ENCODE measurements at regions not wholly inside any gene's neighbourhood (a gene's known extent, or its start where the extent isn't known, plus 50 kb on each side); places are given as distances from the start of the nearest gene placed in this dataset.

- TF ChIP-seq EZH2 (IDR thresholded peaks at IDR 0.05; ENCODE audit: low read length, missing control alignments), result no peak
- TF ChIP-seq, protein P1, sequence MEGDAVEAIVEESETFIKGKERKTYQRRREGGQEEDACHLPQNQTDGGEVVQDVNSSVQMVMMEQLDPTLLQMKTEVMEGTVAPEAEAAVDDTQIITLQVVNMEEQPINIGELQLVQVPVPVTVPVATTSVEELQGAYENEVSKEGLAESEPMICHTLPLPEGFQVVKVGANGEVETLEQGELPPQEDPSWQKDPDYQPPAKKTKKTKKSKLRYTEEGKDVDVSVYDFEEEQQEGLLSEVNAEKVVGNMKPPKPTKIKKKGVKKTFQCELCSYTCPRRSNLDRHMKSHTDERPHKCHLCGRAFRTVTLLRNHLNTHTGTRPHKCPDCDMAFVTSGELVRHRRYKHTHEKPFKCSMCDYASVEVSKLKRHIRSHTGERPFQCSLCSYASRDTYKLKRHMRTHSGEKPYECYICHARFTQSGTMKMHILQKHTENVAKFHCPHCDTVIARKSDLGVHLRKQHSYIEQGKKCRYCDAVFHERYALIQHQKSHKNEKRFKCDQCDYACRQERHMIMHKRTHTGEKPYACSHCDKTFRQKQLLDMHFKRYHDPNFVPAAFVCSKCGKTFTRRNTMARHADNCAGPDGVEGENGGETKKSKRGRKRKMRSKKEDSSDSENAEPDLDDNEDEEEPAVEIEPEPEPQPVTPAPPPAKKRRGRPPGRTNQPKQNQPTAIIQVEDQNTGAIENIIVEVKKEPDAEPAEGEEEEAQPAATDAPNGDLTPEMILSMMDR (conservative IDR thresholded peaks at IDR 0.05 in 1 of 2, IDR thresholded peaks at IDR 0.05 in 1 of 2; ENCODE audit: low read depth in 1 of 2, low read length in 2 of 2), result no peak
These were observed 346.2 kb upstream of the LYPLAL1 start for GRCh38 chr1:218827486-218827885.
